Hepatocyte (in vitro differentiated cells): ENCODE measurements at regions not wholly inside any gene's neighbourhood (a gene's known extent, or its start where the extent isn't known, plus 50 kb on each side); places are given as distances from the start of the nearest gene placed in this dataset.

Experiments
- DNase-seq: peaks from one replicate; pipeline ENCODE4 v3.0.0-alpha.2; 2016; ENCODE audit warnings: low spot score
- H2AFZ ChIP-seq: fragments of 200-600 bp; sonication (generic); 2 replicates; pipeline ENCODE4 v1.6.0; 2016; ENCODE audit warnings: antibody characterized with exemption, mild to moderate bottlenecking
- H3K27ac ChIP-seq: fragments of 200-600 bp; sonication (generic); 2 replicates; pipeline ENCODE4 v1.5.1; 2016; ENCODE audit warnings: mild to moderate bottlenecking
- H3K27me3 ChIP-seq: fragments of 200-600 bp; sonication (generic); 2 replicates; pipeline ENCODE4 v1.6.1; 2016
- H3K36me3 ChIP-seq: fragments of 200-600 bp; sonication (generic); replicated peaks from 2 replicates; pipeline ENCODE4 v1.5.1; 2016; ENCODE audit warnings: low read depth; ENCODE audit not compliant: insufficient read depth
- H3K4me1 ChIP-seq: fragments of 200-600 bp; sonication (generic); 2 replicates; pipeline ENCODE4 v1.5.1; 2016; ENCODE audit warnings: mild to moderate bottlenecking, moderate library complexity; ENCODE audit not compliant: insufficient read depth
- H3K4me2 ChIP-seq: fragments of 200-600 bp; sonication (generic); 2 replicates; pipeline ENCODE4 v1.6.0; 2016
- H3K4me3 ChIP-seq: fragments of 200-600 bp; sonication (generic); 2 replicates; pipeline ENCODE4 v1.5.1; 2016; ENCODE audit warnings: mild to moderate bottlenecking
- H3K79me2 ChIP-seq: fragments of 200-600 bp; sonication (generic); 2 replicates; pipeline ENCODE4 v1.6.0; 2017; ENCODE audit warnings: mild to moderate bottlenecking
- H3K9me2 ChIP-seq: fragments of 200-600 bp; sonication (generic); replicated peaks from 2 replicates; pipeline ENCODE4 v1.6.0; 2017; ENCODE audit warnings: mild to moderate bottlenecking; ENCODE audit not compliant: insufficient read depth
- H3K9me3 ChIP-seq: fragments of 200-600 bp; sonication (generic); 2 replicates; pipeline ENCODE4 v1.5.1; 2016; ENCODE audit warnings: low read depth, mild to moderate bottlenecking
- H4K20me1 ChIP-seq: fragments of 200-600 bp; sonication (generic); 2 replicates; pipeline ENCODE4 v1.6.0; 2016; ENCODE audit warnings: mild to moderate bottlenecking; ENCODE audit not compliant: insufficient read depth, poor library complexity, severe bottlenecking
- CTCF ChIP-seq: fragments of 200-600 bp; sonication (generic); IDR thresholded peaks from 2 replicates; pipeline ENCODE4 v1.5.1; 2016; ENCODE audit warnings: antibody characterized with exemption, mild to moderate bottlenecking; ENCODE audit not compliant: poor library complexity
- EZH2 ChIP-seq: fragments of 200-600 bp; sonication (generic); IDR thresholded peaks from 2 replicates; pipeline ENCODE4 v1.6.1; 2016; ENCODE audit warnings: antibody characterized with exemption, mild to moderate bottlenecking, borderline replicate concordance
- EZH2phosphoT487 ChIP-seq: fragments of 200-600 bp; sonication (generic); IDR thresholded peaks from one replicate; pipeline ENCODE4 v1.6.1; 2018; ENCODE audit warnings: antibody characterized with exemption, mild to moderate bottlenecking, low read depth, moderate library complexity; ENCODE audit not compliant: unreplicated experiment, severe bottlenecking
- WGBS: methylation state at CpG from one replicate; pipeline ENCODE4 v1.1.6; 2016; ENCODE audit warnings: low lambda C conversion rate; ENCODE audit errors: missing lambda C conversion rate; 5-methylcytosine and 5-hydroxymethylcytosine counted together

GRCh38 chr2:134142341-134142738 lies 111.5 kb upstream of the MGAT5 start:
- Histone ChIP-seq H3K4me1 (peaks cover 6% of the 10 kb centered on the region), H3K9me2 (no peaks in the 10 kb centered on the region), H3K36me3 (no peaks in the 10 kb centered on the region), H3K4me2 (no peak overlapping the region), H4K20me1 (peaks cover 8% of the 10 kb centered on the region), H3K4me3 (no peak overlapping the region), H3K27ac (no peak overlapping the region), H3K79me2 (peaks cover 71% of the 10 kb centered on the region), H3K9me3 (no peaks in the 10 kb centered on the region), H3K27me3 (no peaks in the 10 kb centered on the region), H2AFZ (no peak overlapping the region)
- TF ChIP-seq EZH2phosphoT487 (no peak), EZH2 (no peak), CTCF (no peak)
- no peak for DNase-seq
- 88% methylated on average over 4 of the region's 4 CpGs for WGBS

GRCh38 chr2:134142903-134143302 lies 111.0 kb upstream of the MGAT5 start:
- no peak for TF ChIP-seq EZH2phosphoT487
- TF ChIP-seq CTCF, result no peak
- TF ChIP-seq EZH2, result no peak
- Histone ChIP-seq H3K27ac (no peak overlapping the region), H3K4me2 (no peak overlapping the region), H3K4me3 (no peak overlapping the region), H3K36me3 (no peaks in the 10 kb centered on the region), H4K20me1 (peaks cover 8% of the 10 kb centered on the region), H3K27me3 (no peaks in the 10 kb centered on the region), H2AFZ (no peak overlapping the region), H3K9me2 (no peaks in the 10 kb centered on the region), H3K4me1 (peaks cover 2% of the 10 kb centered on the region), H3K79me2 (peaks cover 73% of the 10 kb centered on the region), H3K9me3 (no peaks in the 10 kb centered on the region)
- no peak for DNase-seq
- WGBS, result 74% methylated on average over 5 of the region's 5 CpGs

GRCh38 chr2:134143568-134143967 lies 110.3 kb upstream of the MGAT5 start:
- Histone ChIP-seq H3K9me3 (no peaks in the 10 kb centered on the region), H3K27me3 (no peaks in the 10 kb centered on the region), H3K79me2 (peaks cover 66% of the 10 kb centered on the region), H3K27ac (no peak overlapping the region), H4K20me1 (peaks cover 8% of the 10 kb centered on the region), H3K9me2 (no peaks in the 10 kb centered on the region), H3K36me3 (no peaks in the 10 kb centered on the region), H2AFZ (no peak overlapping the region), H3K4me2 (no peak overlapping the region), H3K4me1 (no peaks in the 10 kb centered on the region), H3K4me3 (no peak overlapping the region)
- 87% methylated on average over 3 of the region's 3 CpGs for WGBS
- DNase-seq, result no peak
- TF ChIP-seq EZH2 (no peak), EZH2phosphoT487 (no peak), CTCF (no peak)

- Histone ChIP-seq H3K27me3 (no peaks in the 10 kb centered on the region), H3K4me3 (no peak overlapping the region), H3K9me3 (no peaks in the 10 kb centered on the region), H3K27ac (no peak overlapping the region), H3K4me1 (no peaks in the 10 kb centered on the region), H3K36me3 (no peaks in the 10 kb centered on the region), H3K79me2 (peaks cover 60% of the 10 kb centered on the region), H4K20me1 (peaks cover 8% of the 10 kb centered on the region), H3K4me2 (no peak overlapping the region), H2AFZ (no peak overlapping the region), H3K9me2 (no peaks in the 10 kb centered on the region)
- 99% methylated on average over 6 of the region's 6 CpGs for WGBS
- DNase-seq, result no peak
- TF ChIP-seq EZH2phosphoT487, result no peak
- TF ChIP-seq CTCF, result no peak
- no peak for TF ChIP-seq EZH2
Observed at GRCh38 chr2:134144081-134144596, 109.7 kb upstream of the MGAT5 start.
